HG02759 (cell line): ENCODE measurements at regions not wholly inside any gene's neighbourhood (a gene's known extent, or its start where the extent isn't known, plus 50 kb on each side); places are given as distances from the start of the nearest gene placed in this dataset.

Experiments used
- ATAC-seq: cut with Tn5 transposase; IDR thresholded peaks from one replicate; pipeline ENCODE4 v1.9.1; 2021; ENCODE audit warnings: mild to moderate bottlenecking, moderate library complexity; ENCODE audit not compliant: unreplicated experiment

DNA sequence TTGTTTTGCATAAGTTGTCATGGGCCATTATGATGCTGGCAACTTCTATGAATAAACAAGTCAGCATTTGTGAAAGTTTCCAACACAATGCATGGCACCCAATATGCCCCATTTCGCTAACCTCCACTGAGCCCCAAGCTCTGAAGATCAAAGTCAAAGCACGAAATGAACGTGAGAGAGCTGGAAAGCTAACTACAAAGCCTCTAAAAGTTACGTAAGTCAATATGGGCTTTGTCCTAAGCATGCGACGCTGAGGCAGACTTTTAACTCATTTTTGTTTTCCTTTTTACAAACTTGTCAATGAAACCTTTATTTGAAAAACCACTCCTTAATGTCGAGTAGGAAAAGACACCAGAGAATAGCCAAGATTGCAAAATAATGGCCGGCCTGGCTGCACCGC, 131.6 kb upstream of the NUDT7 start:
- ATAC-seq, result no peak

DNA sequence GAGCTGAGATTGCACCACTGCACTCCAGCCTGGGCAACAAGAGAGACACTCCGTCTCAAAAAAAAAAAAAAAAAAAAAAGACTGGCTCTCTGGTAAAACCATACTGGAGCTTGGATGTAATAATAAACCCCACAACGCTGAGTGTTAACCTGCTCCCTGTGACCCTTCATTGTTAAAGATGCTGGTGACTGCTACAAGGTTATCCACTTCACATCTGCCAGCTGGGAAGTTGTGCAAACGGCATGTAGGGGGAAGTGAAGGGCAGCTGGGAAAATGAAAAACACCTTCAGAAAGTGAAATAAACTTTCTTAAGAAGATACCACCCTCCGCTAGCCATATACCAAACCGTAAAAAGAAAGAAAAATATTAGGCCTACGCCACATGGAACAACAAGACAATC, 131.0 kb upstream of the NUDT7 start:
- ATAC-seq, result no peak

DNA sequence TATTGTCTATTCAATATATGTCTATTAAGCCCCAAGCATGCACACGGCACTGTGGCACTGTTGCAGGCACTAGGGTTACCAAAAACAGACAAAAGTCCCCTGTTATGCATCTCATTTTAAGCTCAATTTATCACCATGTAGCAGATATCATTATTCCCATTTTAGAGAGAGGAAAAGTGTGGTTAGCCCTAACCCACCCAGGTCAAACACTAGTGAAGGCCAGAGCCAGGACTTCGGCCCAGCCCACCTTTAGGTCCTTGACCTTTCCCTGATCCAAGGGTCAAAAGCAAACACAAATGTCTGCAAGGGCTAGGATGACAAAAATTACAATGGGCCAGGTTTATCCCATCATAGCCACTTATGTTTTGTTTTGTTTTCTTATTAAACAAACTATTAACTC, 130.3 kb upstream of the NUDT7 start:
- ATAC-seq, result no peak

DNA sequence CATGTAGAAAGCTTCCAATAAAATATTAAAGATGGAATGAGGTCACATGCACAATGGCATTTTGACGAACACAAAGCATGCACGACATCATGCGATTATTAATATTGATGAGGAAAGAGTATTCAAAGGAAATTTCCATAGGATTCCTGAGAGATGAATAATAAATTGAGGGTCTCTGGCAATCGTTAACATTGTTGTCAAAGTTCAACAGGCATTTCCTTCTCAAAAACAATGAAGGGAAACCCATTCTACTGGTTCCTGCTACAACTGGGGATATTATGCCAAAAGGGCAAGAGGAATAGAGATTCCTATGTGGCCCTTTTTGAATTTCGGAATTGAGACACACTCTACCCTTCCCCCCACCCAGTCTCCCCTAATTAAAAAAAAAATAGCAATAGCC, 128.3 kb upstream of the NUDT7 start:
- no peak for ATAC-seq

DNA sequence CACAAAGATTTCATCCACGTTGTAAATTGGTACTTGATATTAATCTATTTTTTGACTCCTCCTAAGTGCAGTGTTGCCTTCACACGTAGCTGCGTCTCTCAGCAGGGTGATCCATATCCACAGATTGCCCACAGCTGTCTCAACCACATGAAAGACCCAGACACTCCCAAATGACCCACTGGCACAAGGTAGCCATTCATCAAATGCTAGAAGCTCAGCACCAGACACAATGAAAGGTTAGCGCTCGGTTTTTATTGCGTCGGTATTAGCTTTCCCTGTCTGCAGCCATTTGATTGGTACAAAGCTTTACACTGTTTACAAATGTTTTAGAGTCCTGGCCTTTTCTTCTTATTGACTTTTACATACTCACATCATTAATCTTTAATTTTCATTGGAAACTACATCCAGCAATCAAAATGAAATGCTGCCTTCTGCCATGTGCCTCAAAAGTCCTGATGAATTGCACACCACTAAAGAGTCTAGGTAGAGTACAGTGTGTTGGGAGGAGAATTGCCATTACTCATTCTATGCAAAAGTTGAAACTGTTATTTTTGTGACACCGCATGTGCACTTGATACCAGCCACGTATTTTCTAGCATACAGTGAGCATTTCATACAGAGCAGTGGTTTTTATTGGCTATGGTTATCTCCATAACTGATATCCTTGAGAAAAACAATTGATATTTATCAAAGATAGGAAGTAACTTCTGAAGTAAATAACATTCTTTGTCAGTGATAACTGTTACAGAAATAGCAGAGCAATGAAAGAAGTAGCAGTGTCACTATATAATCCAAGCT, 127.3 kb upstream of the NUDT7 start:
- ATAC-seq, result no peak

DNA sequence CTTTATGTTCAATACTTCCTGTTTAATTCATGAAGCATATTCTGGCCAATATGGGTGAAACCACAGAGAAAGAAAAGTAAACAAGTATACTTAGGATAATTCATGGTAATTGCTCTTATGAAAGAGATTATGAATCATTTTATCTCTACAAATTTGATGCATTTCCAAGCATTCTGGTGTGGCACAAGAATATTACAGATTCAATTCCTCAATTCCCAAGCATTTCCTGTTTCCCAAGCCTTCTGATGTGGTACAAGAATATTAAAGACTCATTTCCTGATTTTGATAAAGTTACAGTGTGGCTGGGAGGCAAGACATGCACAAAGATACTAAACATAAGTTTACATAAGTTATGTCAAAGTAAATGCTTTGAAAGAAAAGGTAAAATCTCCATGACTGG, 126.1 kb upstream of the NUDT7 start:
- ATAC-seq, result no peak

DNA sequence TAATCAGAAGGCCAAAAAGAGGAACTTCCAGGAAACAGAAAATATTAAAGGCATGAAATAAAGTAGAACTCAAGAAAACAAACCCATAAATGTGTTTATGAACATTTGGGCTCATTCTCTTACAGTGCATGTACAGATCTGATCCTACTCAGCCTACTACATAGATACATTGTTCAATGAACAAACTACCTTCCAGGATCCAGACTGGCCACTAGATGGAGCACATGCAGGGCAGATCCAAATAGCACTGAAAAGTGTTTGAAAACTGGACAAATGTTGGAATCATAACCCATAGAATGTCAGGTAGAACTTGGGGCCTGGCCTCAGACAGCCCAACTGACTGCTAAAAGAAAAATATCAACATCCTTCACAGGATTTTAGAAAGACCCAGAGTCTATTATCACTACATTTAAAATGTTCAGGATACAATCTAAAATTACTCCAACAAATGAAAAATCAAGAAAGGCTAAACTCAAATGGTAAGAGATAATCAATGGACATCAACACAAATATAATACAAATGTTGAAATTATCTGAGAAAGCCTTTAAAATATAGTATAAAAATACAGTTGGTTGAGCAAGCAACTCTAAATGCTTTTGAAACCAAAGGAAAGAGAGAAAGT, 122.4 kb upstream of the NUDT7 start:
- peak; percentile 45 for ATAC-seq

DNA sequence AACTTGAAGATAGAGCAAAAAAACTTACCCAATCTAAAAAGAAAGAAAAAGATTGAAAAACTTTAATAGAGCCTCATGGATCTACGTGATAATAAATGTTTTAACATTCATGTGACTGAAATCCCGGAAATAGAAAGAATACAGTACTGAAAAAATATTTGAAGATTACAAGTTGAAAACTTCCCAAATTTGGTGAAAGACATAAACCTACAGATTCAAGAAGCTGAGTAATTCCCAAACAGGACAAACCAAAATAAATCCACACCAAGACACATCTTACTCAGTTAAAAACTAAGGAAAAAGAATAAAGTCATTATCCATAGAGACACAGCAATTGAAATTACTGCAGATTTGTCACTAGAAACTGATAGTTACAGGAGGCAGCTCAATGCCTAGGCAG, 121.8 kb upstream of the NUDT7 start:
- ATAC-seq, result no peak

DNA sequence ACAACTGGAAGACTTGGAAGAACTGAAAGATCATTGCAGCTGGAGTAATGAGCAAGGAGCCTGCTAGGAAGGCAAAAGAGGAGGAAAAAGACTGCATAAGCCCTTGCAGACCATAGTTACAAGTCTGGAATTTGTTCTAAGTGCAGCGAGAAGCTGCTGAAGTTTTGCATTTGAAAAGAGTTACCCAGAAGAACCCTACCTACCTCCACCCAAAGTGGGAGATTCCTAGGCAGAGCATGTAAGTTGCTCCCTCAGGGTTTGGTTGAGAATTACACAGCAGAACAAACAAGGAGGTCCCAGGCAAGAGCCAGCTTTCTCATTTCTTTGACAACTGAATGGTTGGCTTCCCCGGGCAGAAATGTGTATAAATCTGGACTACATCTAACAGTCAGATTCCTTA, 118.7 kb upstream of the NUDT7 start:
- ATAC-seq, result no peak

DNA sequence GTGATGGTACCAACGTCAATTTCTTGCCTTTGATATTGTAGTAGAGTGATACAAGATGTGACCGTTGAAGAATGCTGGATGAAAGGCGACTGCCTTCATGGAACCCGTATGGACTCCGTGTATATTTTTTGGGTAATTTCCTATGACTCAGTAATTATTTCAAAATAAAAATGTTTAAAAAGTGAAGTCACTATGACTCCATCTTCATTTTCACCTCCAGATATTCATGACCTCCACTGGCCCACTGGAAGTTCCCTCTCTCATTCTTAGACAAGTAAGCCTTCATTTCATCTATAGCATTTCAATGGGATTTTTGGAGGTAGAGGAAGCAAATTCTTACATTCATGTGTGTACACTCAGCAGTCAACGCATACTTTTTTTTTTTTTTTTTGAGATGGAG, 111.8 kb upstream of the NUDT7 start:
- no peak for ATAC-seq

DNA sequence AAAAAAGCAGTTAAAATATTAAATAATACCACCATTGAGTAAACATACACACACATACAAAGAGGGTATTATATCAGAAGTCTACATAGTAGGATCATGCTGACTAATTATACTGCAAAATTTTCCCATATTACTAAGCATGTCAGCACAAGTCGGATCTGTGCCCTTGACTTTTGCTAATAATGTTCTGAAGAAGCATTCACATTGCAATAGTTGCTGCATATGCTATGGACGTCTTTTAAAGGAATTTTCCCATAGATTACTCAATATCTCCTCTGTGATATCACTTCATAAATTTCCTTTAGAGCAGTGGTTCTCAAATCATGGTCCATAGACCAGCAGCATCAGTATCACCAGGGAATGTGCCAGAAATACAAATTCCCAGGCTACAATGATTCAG, 110.9 kb upstream of the NUDT7 start:
- no peak for ATAC-seq

DNA sequence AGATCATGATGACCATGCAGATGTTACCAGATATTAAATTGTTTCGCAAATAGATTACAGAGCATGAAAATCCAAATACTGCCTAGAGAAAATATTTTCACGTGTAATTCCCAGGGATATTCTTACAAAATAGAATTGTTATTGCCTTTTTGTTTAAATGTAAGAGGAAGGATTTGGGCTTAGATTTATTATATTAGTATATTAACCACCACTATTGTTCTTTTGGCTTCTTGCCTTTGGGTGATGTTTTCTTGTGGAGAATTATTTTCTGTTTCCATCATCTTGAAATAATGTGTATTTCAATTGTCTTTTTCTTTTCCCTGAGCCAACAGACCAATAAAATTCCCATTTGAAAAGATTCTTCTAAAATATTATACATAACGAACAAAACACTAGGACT, 109.7 kb upstream of the NUDT7 start:
- no peak for ATAC-seq

DNA sequence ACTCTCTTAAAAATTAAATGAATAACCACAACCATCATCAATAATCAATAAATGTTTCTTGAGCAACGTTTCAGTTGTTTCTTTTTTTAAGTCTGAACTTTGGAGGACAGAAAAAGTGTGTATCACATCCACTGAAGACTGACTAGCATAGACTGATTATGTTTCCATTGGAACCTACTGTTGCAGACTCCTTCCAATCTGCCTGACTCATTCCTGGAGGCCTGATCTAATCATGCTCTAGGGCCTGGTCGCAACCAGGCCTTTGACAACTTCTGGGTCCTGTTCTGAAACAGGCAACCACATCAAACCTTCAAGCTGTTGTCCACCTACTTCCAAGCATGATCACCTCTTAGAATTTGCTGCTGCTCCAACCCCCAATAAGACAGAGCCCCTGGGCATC, 109.2 kb upstream of the NUDT7 start:
- ATAC-seq, result no peak

DNA sequence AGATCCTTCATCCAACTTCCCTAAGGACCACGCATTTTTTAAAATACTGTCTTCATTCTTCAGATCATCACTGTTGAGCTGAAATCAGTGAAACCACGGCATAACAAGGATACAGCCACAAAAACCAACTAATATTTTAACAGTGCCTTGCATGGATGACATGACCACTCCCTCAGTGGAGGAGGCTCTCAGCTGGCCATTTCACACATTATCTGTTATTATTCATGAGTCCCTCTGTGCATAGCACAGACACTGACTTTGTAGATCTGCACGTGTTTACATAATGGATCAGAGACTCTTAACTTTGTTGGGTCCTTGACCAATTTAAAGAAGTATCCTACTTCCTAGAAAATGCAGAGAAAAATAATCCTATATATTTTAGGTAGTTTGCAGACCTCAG, 104.8 kb upstream of the NUDT7 start:
- ATAC-seq, result no peak

DNA sequence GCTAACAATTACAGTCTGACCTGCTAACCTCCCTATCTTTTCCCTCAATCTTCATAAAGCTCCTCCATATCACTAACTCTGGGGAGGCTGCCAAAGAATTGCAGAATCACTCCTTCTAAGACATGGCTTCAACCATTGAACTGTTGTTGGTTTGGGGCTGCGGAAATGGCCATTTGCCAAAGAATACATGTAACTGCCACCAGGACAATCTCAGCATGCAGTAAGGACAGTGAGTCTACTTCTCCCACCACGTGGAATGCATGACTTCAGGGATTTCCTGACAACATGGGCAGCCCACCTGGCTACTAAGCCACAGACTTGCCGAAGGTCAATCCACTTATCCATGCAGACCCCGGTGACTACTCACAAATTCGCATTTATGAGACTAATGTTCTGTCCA, 104.3 kb upstream of the NUDT7 start:
- ATAC-seq, result no peak

DNA sequence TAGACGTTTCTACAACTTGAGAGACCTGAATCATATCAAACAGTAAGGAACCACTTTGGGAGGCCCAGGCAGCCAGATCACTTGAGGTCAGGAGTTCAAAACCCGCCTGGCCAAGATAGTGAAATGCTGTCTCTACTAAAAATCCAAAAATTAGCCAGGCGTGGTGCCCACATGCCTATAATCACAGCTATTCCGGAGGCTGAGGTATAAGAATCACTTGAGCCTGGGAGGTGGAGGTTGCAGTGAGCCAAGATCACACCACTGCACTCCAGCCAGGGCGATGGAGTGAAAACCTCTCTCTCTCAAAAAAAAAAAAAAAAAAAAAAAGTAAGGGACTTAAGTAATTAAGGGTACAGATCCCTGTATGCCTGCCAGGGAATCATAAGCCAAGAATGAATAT, 103.4 kb upstream of the NUDT7 start:
- ATAC-seq, result no peak

DNA sequence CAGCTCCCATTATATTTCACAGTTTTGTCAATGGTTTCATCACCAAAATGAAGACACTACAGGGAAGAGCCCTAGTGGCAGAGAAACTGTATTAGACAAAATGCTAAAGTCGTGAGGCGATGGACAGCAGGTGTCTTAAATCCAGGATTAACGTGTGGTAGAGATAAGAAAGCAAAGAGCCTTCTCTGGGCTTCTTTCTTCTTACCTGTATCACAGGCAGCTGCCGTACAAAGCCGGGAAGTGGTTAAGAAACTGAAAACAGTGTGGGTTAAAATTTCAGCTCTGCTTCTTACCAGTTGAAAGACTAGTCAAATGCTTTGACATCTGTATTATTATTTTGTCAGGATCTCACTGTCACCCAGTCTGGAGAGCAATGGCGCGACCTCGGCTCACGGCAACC, 98.2 kb upstream of the NUDT7 start:
- no peak for ATAC-seq

DNA sequence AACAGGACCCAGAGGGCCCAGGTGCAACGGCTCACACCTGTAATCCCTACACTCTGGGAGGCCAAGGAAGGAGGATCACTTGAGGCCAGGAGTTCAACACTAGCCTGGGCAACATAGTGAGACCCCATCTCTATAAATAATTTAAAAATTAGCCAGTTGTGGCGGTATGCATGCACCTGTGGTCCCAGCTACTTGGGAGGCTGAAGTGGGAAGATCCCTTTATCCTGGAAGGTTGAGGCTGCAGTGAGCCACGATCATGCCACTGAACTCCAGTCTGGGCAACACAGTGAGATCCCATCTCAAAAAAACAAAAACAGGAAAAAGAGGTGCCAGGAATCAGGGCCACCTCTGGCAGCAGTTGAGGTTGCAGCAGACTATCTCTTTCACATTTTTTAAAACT, 85.7 kb upstream of the NUDT7 start:
- no peak for ATAC-seq

DNA sequence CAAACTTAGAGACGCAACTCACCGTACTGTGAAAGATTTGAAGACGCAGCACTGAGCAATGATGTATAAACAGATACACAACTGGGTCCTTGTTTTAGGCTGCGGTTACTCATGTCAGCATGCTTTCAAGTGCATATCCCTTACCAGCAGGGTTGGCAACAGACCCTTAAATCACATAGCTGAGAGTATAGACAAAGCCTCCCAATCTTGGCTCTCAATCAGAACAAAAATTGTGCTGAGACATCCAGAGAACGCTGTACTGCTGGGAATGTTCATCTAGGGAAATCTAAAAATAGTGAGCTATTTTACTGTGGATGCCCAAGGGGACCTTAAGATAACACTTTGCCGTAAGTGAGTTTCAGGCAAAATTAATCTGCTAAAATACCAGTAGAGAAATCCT, 84.4 kb upstream of the NUDT7 start:
- no peak for ATAC-seq

DNA sequence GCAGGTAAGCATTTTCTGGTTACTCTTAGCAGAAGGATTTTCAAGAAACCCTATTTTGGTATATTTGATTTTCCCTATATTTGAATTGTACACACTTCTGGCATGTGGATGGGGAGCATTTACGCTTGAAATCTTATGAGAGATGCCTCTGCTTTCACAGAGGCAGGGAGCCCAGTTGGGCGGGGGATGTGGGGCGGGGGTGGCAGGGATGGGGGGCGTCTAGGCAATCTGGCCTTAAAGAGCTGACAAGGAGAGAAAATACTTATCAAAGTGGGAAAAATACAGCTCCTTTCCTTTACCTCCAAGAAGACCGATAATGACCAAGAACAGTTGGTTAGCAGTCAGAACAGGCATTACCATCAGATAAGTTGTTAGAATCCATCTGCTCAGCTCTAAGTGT, 79.1 kb upstream of the NUDT7 start:
- no peak for ATAC-seq

DNA sequence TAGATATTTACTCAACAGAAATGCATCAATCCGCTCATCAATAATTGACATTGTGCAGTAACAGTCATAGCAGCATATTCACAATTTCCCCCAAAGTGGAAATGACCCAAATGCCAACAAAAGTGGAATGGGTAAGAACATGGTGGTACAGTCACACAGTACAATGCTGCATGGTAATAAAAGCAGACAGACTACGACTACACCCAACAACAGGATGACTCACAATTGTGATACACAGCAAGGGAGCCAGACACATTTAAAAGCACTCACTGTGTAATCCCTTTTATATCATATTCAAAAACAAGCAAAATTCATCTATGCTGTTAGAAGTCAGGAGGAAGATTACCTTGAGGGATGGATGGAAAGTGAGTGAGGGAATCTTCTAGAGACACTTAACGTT, 76.5 kb upstream of the NUDT7 start:
- no peak for ATAC-seq

DNA sequence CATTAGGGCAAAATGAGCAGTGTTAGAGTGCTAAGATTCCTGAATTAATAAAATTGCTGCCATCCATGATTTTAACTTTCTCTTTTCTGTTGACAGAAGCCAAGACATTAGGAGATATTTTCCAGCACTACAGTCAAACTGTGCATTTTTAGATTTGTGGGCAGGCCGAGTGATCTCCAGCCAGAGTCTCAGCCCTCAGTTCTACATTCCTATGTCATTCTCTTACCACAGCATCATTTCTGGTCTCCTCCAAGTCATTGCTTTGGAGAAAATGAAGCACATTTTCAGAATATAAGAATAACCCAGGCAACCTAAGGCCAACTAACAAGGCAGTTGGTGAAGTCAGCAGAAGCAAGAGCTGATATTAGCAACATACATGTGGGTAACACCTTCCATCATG, 74.6 kb upstream of the NUDT7 start:
- ATAC-seq, result no peak

DNA sequence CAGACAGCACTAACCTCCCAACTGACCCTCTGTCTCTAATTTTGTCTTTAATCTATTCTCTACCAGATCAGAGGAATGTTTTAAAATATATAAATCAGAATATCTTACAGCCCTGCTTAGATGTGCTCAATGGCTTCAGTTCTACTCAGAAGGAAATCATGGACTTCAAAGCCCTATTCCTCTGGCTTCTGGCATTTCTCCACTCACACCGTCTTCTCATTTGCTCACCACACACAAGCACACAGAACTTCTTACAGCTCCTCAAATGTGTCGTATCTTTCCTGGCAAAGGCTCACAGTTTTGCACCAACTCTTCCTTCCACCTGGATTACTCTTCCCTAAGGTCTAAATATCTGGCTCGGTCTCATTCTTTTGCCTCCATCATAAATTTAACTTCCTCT, 71.6 kb upstream of the NUDT7 start:
- ATAC-seq, result no peak
